Amygdala (tissue), 56 donors: ENCODE measurements at regions not wholly inside any gene's neighbourhood (a gene's known extent, or its start where the extent isn't known, plus 50 kb on each side); places are given as distances from the start of the nearest gene placed in this dataset.

Source experiments
- DNase-seq, 56 donors: peaks; one replicate each; lab custom pipeline; 2025; lab: John Stamatoyannopoulos, UW

DNA sequence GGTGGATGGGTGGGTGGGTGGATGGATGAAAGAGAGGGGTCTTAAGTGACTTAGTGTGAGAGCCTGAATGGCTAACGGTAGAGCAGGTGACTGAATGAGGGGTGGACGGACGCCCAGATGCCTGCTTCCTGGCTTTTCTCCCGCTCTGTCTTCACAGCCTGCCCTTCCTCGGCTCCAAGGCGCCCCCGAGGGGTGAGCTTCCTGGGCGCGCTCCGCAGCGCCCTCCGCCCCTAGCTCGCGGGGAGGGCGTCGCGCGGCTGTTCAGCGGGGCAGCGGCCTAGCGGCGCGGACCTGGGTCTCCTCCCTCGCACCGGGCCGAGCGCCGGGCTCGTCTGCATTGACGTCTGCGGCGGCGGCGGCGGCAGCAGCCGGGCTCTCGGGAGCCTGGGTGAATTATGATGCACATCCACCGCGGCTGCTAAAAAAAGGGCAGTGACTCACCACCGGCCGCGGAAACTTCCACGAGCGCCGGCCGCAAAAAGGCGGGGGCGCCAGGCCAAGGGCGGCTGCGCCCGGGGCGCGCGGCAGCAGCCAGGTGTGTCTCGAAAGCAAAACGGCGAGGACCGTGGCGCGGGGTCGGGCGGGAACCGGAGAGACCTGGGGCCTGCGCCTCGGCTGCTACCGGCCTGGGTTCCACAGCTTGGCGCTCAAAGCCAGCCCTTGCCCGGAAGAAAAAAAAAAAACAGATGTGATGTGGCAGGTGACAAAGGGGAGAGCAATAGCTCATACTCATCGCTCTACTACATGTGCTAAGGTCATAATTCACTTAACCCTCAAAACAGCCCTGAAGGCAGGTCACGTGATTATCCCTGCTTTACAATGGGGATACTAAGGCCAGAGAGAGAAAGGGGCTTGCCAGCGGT, 143.0 kb upstream of the ADRA1B start:
- DNase-seq = peak in 39 of 56 donors; percentile 2 to 70 (median 38)

DNA sequence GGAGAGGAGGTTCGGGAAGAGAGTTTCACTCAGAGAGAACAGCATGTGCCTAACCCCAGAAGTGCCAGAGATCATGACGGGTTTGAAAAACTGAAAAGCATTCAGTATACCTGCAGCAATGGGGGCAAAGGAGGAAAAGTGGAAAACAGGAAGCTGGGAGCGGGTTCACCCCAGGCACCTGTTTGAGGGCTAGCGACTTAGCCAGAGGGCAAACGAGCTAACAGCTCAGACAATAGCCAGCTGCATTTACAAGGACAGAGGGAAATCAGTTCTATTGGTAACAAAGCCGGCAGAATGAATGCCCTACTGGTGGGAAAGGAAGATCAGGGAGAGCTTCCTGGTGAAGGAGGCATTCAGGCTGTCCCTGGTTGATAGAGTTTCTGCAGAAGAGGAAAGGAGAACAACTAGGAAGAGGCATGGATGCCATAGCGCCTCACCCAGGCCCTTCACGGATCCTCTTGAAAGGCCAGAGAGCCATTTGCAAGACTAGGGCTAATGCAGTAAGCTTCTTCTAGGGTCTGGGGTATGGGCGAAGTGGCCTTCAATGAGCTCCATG, 141.7 kb upstream of the ADRA1B start:
- no peak for DNase-seq

DNA sequence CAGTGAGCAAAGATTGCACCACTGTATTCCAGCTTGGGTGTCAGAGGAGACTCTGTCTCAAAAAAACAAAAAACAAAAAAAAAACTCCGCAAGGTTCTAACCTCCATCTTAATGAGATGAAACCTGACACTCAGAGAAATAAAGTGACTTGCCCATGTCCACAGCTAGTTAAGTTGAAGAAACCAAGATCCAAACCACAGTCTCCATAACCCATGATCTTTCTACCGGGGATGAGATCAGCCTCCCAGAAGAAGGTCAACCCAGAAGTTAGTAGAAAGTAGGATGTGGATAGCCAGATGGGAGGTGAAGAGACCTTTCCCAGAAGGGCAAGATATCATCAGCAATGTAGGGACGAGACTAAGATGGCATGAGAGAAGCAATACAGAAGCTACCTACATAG, 140.4 kb upstream of the ADRA1B start:
- no peak for DNase-seq

DNA sequence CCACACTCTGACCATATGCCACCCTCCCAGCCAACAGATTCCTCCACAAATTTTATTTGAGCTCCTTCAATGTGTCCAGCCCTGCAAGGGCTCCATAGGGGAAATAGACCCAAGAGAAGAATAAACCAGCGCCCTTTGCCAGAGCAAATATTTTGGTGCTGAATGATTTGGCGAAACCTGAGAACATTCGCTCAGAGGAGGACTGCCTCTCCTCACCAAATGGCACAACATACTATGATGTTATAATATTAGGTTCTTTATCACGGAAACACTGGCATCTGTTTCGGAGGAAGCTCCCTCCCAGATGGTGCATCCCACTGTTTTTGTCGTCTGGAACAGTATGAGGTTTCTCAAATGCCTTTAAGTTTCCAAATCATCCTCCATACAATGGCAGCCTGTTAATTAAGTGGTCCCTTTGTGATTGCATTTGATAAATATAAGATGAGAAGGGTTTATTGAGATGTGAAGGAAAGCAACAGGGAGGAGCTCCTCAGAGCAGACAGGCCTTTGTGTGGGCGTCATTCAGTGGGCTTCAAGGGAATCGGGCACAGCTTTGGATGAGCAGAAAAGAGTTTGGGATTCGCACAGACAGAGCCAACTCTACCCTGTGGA, 139.1 kb upstream of the ADRA1B start:
- DNase-seq = peak in 11 of 56 donors; percentile 4 to 43 (median 22)

DNA sequence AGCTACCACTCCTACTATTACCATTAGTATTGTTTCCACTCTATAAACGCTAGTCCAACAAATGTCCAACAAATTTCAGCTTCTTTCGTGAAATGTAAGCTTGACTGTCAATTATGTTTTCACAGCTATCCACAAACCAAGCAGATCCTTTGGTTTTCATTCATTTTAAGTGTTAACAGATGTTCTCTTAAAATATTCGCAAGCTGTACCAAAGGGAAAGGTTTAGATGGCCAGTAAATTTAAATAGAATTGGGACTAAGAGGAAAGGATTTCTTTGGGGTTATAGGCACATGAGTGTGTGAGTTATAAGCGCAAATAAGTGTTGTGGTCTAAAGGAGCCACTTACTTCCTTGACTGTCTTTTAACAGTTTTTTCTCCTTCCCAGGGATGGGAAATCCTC, 136.8 kb upstream of the ADRA1B start:
- no peak for DNase-seq

DNA sequence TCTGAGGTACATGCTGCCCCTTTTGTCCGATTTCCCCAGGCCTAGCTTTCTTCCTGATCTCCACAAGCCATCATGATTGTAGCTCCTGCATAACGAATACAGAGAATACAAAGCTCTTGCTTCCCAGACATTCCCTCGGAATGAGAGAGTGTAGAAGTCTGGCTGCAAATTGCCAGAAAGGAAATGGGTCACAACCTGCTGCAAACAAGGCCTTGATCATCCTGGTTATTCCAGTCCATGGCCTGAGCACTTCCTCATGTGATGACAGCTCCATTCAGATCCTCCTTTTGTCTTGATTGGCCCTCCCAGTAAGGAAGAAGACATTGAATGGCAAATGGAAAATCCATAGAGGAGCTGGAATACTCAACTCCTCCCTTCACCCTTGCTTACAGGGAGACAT, 136.0 kb upstream of the ADRA1B start:
- no peak for DNase-seq

DNA sequence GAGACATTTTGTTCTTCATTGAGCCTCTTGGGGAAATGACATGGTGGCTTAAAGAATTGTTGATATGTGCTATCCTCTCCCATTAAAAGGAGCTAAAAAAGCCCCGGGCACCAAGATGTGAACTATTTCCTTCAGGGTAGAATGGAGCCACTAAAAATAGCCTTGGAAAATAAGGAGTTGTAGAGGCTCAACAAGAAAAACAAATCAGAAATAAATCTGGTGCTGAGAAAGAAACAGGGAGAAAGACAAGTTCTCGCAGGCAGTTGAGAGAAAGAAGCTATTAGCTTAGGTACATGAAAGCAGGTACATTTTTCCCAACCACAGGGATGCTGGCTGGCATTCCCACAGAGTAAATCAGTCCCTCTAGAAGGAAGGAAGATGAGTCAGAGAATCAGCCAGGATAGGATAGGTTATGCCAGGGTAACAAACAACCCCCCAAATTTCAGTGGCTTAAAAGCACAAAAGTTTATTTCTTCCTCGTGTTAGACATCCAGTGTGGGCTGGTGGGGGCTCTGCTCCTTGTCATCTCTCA, 134.6 kb upstream of the ADRA1B start:
- no peak for DNase-seq

DNA sequence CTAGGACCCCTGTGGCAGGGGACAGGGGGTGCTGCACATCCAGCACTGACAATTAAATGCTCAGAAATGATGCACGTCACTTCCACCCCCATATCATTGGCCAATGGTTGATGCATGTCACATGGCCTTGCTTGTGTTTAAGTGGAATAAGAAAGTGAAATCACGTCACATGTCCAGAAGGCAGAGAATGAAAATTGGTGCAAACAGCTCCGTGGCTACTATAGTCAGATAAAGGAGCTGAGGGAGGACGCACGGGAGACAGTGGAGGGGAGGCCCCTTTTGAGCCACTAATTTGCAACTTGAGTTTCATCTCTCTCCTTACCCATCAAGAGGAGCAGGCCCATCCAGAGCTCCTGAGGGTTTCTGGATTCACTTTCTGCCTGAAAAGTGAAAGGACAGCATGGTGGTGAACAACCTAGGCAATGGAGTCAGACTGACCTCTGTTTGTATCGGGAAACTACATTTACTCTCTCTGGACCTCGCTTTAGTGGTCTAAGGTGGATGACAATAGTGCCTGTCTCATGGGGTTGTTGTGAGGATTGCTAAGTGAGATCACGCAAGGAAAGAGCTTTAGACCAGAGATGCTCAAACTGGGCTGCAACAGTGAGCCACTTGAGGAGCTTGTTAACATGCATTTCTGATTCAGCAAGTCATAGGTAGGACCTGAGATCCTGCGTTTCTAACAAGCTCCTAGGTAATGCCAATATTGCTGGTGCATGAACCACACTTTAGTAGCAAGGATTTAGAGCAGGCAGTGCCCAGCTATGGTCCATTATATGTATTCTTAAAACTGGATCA, 133.9 kb upstream of the ADRA1B start:
- DNase-seq = no peak

DNA sequence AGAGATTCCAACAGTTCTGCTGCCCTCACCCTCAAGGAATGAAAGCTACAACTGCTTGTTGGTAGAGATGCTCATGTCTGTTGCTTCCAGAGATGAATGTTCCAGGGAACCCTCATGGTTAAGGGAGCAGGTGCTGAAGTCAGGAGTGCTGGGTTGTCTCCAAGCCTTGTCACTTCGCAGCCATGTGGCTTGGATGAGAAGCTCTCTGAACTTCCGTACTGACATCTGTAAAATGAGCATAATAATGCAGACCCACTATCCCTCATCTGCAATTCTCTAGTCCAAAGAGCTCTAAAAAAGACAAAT, 133.3 kb upstream of the ADRA1B start:
- DNase-seq = no peak

DNA sequence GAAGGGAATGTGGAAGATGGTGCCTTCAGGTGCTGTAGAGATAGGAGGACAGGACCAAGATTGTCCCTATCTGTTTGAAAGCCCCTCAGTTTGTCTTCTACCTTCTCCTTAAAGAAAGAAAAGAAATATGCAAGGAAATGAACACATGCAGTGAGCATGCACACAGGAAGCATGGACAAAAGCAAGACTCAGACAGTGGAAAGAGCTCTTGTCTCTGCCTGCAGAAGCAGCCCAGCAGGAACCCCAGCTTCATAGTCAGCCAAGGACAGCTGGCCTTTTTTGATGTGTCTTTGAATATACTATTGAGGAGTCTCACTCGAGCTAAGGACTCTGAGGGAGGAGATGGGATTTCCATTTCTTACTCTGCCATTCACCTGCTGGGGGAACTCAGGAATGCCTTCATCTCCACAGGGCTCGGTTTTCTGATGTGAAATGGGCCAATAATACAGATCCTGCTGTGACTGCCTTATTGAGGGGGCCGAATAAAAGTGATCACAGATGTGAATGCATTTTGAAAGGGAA, 132.5 kb upstream of the ADRA1B start:
- DNase-seq = no peak

DNA sequence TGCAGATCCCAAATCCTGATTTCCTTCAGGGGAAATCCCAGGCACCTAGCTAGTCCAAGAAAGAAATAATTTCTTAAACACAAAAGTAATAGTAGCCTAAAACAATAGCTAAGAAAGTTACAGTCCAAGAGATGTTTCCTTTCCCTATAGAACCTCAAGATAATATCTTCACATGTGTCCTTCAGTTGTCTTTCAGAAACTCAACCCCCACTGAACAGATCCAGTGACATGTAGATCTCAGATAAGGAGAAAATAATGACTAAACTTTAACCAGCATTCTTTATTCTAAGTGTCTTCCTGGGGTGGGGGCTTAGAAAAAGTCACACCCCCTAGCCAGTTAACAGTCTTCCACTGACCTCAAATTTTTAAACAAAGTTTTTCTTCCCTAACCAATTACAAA, 131.3 kb upstream of the ADRA1B start:
- no peak for DNase-seq

DNA sequence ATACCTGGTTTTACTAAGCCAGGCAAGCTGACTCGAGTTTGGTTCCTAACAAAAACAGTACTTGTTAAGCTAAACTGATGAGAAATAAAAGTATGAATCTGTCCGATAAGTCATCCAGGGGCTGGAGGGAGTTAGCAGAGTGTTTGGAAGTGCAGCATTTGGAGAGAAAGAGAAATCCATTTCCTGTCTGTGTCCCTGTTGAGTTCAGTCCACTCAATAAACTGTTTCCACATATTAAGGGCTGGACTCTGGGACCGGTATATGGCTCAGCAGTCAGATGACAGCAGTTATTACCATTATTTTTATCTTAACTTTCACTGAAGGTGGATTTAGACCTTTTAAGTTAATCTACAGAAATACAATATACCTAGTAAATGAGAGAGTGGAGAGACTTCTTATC, 130.6 kb upstream of the ADRA1B start:
- DNase-seq = no peak

DNA sequence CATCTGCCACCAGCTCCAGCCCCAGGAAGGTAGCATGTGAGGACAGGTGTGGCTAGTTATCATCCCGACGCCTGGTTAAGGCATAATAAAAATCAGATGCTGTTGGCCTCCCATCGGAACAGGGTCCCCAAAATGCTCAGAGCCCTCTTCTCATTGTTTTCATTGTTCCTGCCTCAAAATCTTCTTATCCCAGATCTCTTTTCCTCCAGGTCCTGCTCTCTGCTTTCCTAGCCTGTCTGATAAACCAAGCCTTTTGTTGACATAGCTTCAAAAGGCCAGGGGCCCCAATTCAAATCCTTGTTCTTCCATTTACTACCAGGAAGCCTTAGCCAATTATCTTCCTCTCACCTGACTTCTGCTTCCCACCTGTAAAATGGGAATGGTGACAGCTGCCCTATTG, 130.1 kb upstream of the ADRA1B start:
- DNase-seq = no peak

DNA sequence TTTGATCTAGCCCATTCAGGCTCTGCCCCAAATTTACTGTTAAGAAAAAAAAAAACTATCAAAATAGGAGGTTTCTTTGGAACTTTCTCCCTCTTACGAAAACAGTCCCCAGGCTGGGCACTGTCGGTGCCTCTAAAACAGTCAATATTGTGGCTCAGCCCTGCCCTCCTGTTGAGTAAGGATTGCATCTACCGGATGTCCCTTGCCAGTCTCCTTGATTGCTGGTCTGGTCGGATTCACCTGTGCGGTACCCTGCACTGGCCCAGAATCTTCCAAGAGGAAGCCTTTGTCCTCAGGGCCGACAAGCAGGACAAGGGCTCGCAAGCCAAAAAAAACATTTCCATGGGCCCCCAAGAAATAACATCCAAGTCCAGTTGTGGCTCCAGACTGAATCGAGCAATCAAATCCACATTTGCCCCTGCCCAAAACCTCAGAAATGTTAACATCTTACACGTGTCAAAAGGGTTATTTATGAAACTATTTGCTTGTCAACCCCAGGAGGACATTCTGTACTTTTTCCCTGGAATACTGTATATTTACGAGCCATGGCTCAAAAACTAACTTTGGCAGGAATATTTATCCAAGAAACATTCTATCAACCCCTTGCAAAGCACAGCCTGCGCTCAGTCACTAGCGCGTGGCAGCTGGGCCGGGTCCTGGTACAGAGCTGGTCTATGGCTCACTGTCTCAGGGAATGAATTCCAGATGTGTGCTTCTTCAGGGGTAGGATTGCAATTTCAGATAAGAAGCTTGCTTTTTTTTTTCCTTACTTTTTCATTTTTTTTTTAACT, 129.2 kb upstream of the ADRA1B start:
- no peak for DNase-seq

DNA sequence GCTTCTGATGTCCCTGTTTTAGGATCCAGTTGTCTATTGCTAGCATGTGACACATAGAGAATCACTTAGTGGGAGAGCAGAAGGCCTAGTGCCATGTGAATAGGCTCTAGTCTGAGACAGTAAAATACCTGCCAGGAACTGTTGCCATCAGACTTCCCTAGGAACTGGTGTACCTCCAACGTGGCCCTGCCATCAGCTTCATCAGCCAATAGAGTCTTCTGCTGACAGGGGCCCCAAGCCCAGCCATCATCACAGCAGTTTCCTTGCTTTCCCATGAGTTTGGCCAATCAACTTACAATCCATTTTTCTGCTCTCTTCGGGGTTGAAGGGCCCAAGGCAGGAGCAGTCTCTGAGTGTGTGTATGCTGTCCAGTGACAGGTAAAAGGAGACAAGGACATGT, 128.4 kb upstream of the ADRA1B start:
- no peak for DNase-seq

DNA sequence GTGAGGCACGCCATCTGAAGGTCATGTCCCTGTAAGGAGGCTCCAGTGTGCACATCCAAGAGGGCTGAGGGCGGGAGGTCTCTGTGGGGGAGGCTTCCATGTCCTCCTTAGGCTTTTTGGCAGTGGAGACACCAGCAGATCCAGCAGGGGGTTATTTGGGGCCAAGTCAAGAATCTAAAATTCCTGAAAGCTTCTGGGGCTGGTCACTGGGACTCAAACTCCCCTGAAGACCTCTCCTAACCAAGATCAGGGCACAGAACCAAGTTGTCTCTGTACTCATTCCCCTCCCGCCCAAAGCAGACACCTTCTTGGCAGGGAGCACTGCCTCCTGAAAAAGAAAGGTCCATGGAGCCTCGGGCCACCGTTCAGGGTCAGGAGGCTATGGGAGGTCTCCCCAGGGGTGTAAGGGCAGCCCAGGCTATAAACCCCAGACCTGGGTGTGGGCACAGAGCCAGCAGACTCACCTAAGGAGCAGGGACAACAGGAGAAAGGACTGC, 127.4 kb upstream of the ADRA1B start:
- no peak for DNase-seq

DNA sequence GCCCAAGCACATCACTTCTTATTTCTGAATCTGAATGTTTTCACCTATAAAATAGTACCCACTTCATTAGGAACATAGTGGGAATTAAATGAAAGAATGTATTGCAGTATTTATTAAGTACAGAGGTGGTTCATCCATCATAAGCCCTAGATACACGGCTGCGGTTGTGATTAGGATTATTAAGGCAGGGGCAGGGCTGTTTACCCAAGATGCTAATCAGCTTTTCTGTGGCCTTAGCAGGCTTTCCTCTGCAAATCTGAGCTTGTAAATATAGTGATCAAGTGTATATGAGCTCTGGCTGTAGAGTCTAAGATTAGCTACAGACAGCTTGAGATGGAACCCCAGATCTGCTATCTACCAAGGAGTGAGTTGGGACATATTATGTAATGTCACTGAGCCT, 124.1 kb upstream of the ADRA1B start:
- no peak for DNase-seq

DNA sequence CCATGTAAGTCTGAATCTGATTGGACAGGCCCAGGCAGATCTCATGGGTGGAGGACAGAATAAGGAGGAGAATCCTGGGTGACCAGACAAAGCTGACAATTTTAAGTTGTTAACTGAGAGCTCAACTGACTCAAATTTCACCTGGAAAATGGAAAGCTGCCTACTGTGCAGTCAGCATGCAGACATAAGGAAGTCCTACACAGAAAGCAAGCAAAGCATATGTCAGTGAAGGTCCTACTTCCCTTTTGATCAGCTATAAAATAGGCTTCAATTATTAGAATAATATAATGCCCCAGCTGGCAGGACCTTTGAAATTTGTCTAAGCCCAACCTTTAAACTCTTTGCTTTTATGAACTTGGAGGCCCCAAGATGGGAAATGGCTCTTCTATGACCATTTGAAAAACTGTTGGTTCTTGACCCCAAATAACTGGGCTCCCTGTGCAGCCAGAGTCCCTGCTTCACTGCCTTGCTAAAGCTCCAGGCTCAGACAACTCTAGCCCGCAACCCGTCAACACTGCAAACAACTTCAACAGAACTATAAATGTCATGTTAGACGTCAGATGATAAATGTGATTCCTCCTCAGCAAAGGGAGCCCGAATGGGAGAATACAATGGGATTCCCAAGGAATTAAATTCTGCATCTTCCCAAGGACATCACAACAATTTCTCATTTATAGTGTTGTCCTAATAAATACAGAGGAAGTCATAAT, 118.9 kb upstream of the ADRA1B start:
- DNase-seq = no peak

DNA sequence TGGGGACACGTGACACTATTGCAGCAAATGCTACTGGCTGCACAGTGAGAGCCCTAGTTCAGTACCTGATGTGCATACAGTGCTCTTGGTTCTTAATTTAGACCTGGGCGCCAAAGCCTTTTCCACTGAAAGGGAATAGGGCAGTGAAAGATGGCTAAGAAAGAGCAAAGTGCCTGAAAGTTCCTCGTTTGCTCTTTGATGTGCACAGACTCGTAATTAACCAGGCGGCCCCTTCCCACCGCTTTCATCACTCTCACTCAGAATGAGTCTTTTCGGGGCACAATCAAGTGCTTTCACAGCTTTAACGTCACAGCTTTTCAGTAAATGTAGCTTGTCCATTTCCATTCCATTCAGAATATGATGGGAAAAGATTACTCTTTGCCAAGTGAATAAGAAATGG, 116.6 kb upstream of the ADRA1B start:
- peak in 1 of 56 donors; percentile 10 for DNase-seq
